NT2/D1 (cell line): ENCODE measurements at regions not wholly inside any gene's neighbourhood (a gene's known extent, or its start where the extent isn't known, plus 50 kb on each side); places are given as distances from the start of the nearest gene placed in this dataset.

Experiments
- DNase-seq: peaks from one replicate; pipeline ENCODE4 v3.0.0-alpha.2; 2011; ENCODE audit warnings: low read depth, low spot score
- H3K27me3 ChIP-seq: 2 replicates; pipeline ENCODE4 v1.6.0; 2011; ENCODE audit warnings: mild to moderate bottlenecking; ENCODE audit not compliant: insufficient read length, insufficient read depth
- H3K36me3 ChIP-seq: 2 replicates; pipeline ENCODE4 v1.6.1; 2011; ENCODE audit warnings: mild to moderate bottlenecking, low read length, mixed read lengths; ENCODE audit not compliant: insufficient read depth, insufficient read length
- H3K4me1 ChIP-seq: 2 replicates; pipeline ENCODE4 v1.5.1; 2011; ENCODE audit not compliant: insufficient read depth, insufficient read length
- H3K4me3 ChIP-seq: 2 replicates; pipeline ENCODE4 v1.5.1; 2011; ENCODE audit warnings: low read depth; ENCODE audit not compliant: insufficient read length
- H3K9ac ChIP-seq: 2 replicates; pipeline ENCODE4 v1.6.0; 2011; ENCODE audit warnings: low read depth; ENCODE audit not compliant: insufficient read length
- H3K9me3 ChIP-seq: 2 replicates; pipeline ENCODE4 v1.5.1; 2011; ENCODE audit warnings: mild to moderate bottlenecking, low read length; ENCODE audit not compliant: insufficient read depth
- SUZ12 ChIP-seq: IDR thresholded peaks from 2 replicates; pipeline ENCODE4 v1.6.1; 2011; ENCODE audit not compliant: insufficient read length, insufficient read depth; ENCODE audit errors: extremely low read depth
- YY1 ChIP-seq: IDR thresholded peaks from 2 replicates; pipeline ENCODE4 v1.6.1; 2011; ENCODE audit not compliant: insufficient read length, insufficient read depth
- ZNF274 ChIP-seq: IDR thresholded peaks from 2 replicates; pipeline ENCODE4 v1.6.1; 2011; ENCODE audit warnings: mild to moderate bottlenecking, low read depth, low read length

- no peak for DNase-seq
- H3K36me3 ChIP-seq = no peaks in the 10 kb centered on the region
- H3K27me3 ChIP-seq = no peaks in the 10 kb centered on the region
- H3K9ac ChIP-seq = no peak overlapping the region
- no peaks in the 10 kb centered on the region for H3K4me1 ChIP-seq
- no peak overlapping the region for H3K4me3 ChIP-seq
- no peaks in the 10 kb centered on the region for H3K9me3 ChIP-seq
- TF ChIP-seq ZNF274 (no peak), YY1 (no peak), SUZ12 (no peak)
Observed at GRCh38 chr5:163997965-163998364, 492.5 kb downstream of the MAT2B start.

GRCh38 chr5:164000241-164000640 is 494.8 kb downstream of the MAT2B start:
- Histone ChIP-seq H3K4me3 (no peak overlapping the region), H3K9me3 (no peaks in the 10 kb centered on the region), H3K4me1 (no peaks in the 10 kb centered on the region), H3K36me3 (no peaks in the 10 kb centered on the region), H3K27me3 (no peaks in the 10 kb centered on the region), H3K9ac (no peak overlapping the region)
- DNase-seq = no peak
- TF ChIP-seq ZNF274 (no peak), SUZ12 (no peak), YY1 (no peak)

GRCh38 chr5:164000819-164001218 is 495.4 kb downstream of the MAT2B start:
- Histone ChIP-seq H3K4me3 (no peak overlapping the region), H3K9ac (no peak overlapping the region)

GRCh38 chr5:164002214-164002613 is 496.8 kb downstream of the MAT2B start:
- TF ChIP-seq YY1 (no peak), SUZ12 (no peak), ZNF274 (no peak)
- no peak for DNase-seq
- no peak overlapping the region for H3K9ac ChIP-seq

More at GRCh38 chr5:164000819-164001218, 495.4 kb downstream of the MAT2B start:
- no peaks in the 10 kb centered on the region for H3K4me1 ChIP-seq
- no peaks in the 10 kb centered on the region for H3K36me3 ChIP-seq
- no peaks in the 10 kb centered on the region for H3K9me3 ChIP-seq
- H3K27me3 ChIP-seq = no peaks in the 10 kb centered on the region
- no peak for DNase-seq
- TF ChIP-seq ZNF274 = no peak
- TF ChIP-seq YY1 = no peak
- TF ChIP-seq SUZ12 = no peak

GRCh38 chr5:164002628-164003027 is 497.2 kb downstream of the MAT2B start:
- DNase-seq = no peak
- TF ChIP-seq ZNF274 (no peak), YY1 (no peak), SUZ12 (no peak)
- no peaks in the 10 kb centered on the region for H3K27me3 ChIP-seq
- H3K4me3 ChIP-seq = no peak overlapping the region
- H3K36me3 ChIP-seq = no peaks in the 10 kb centered on the region
- no peaks in the 10 kb centered on the region for H3K4me1 ChIP-seq
- H3K9me3 ChIP-seq = no peaks in the 10 kb centered on the region
- H3K9ac ChIP-seq = no peak overlapping the region

More at GRCh38 chr5:164002214-164002613, 496.8 kb downstream of the MAT2B start:
- H3K4me1 ChIP-seq = no peaks in the 10 kb centered on the region
- H3K27me3 ChIP-seq = no peaks in the 10 kb centered on the region
- no peak overlapping the region for H3K4me3 ChIP-seq
- no peaks in the 10 kb centered on the region for H3K36me3 ChIP-seq
- no peaks in the 10 kb centered on the region for H3K9me3 ChIP-seq

- no peak overlapping the region for H3K9ac ChIP-seq
- no peak overlapping the region for H3K4me3 ChIP-seq
- no peaks in the 10 kb centered on the region for H3K9me3 ChIP-seq
- DNase-seq = no peak
- no peaks in the 10 kb centered on the region for H3K36me3 ChIP-seq
- no peaks in the 10 kb centered on the region for H3K27me3 ChIP-seq
- TF ChIP-seq YY1 = no peak
- TF ChIP-seq SUZ12 = no peak
- TF ChIP-seq ZNF274 = no peak
- H3K4me1 ChIP-seq = no peaks in the 10 kb centered on the region
Observed at GRCh38 chr5:164005071-164005470, 499.7 kb downstream of the MAT2B start.

- Histone ChIP-seq H3K36me3 (no peaks in the 10 kb centered on the region), H3K4me1 (no peaks in the 10 kb centered on the region), H3K27me3 (no peaks in the 10 kb centered on the region), H3K9ac (no peak overlapping the region), H3K9me3 (no peaks in the 10 kb centered on the region), H3K4me3 (no peak overlapping the region)
- TF ChIP-seq YY1 = no peak
- no peak for TF ChIP-seq SUZ12
- TF ChIP-seq ZNF274 = no peak
- DNase-seq = no peak
Observed at GRCh38 chr5:164007064-164007463, 501.6 kb downstream of the MAT2B start.

GRCh38 chr5:164009621-164010020 is 504.2 kb downstream of the MAT2B start:
- Histone ChIP-seq H3K9me3 (no peaks in the 10 kb centered on the region), H3K4me1 (no peaks in the 10 kb centered on the region), H3K9ac (no peak overlapping the region), H3K4me3 (no peak overlapping the region), H3K27me3 (no peaks in the 10 kb centered on the region), H3K36me3 (no peaks in the 10 kb centered on the region)
- DNase-seq = no peak
- TF ChIP-seq YY1 = no peak
- TF ChIP-seq ZNF274 = no peak
- TF ChIP-seq SUZ12 = no peak
